ENCODE measurements at regions not wholly inside any gene's neighbourhood (a gene's known extent, or its start where the extent isn't known, plus 50 kb on each side); places are given as distances from the start of the nearest gene placed in this dataset.

DNA sequence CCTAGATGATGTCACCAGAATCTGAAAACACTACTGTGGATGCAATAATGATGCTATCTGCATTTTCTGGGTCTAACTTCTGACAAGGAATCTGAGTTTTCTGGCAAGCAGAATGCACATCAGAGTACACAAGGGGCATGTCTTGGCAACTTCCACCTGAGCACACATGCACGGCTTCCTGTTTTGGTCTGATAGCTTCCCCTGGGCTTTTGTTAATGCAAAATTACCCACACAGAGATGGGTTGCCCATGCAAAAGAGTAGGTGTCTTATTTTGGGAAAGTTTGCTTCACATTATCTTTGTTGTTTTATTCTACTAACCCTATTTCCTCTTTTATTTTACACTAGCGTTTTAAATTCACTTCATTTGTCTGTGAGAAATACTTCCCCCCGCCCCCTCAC lies 74.2 kb upstream of the SATB1 start:
- no peak for TF ChIP-seq POLR2A (IDR thresholded peaks at IDR 0.05)
- no peak for TF ChIP-seq CTCF (IDR thresholded peaks at IDR 0.05)
- TF ChIP-seq EP300 (IDR thresholded peaks at IDR 0.05): no peak
- TF ChIP-seq POLR2AphosphoS5 (IDR thresholded peaks at IDR 0.05): no peak

Data from sigmoid colon (tissue), 4 donors.